NCI-H446 treated with DMSO at 0.1 percent for 48 hours (cell line): ENCODE measurements at regions not wholly inside any gene's neighbourhood (a gene's known extent, or its start where the extent isn't known, plus 50 kb on each side); places are given as distances from the start of the nearest gene placed in this dataset.

Experiments used
- DNase-seq: peaks from one replicate; lab custom pipeline; 2025; lab: John Stamatoyannopoulos, UW

DNA sequence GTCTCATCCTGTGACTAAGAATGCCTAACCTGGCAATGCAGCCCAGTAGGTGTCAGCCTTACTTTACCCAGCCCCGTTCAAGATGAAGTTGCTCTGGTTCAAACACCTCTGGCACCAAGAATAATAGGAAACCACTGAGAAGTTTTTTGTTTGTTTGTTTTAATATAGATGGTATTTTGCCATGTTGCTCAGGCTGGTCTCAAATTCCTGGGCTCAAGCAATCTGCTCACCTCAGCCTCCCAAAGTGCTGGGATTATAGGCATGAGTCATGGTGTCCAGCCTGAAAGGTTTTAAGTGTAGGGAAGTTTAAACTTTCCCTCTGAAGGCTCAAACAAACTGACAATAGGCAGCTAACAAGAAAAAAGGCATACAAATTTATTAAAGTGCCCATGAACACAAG, 51.2 kb upstream of the ABCC4 start:
- DNase-seq, result no peak

DNA sequence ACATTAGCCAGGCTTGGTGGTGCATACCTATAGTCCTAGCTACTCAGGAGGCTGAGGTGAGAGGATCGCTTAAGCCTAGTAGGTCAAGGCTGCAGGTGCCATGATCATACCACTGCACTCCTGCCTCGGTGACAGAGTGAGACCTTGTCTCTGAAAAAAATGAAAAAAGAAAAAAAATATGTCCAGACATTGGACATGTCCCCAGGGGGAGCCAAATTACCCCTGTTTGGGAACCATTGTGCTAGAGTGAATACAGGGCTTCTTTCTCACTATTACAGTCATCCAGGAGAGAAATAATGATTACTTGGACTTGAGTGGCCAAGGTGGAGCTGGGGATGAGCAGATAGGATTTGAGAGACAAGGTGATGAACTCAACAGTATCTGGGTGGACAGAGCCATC, 52.9 kb upstream of the ABCC4 start:
- DNase-seq, result no peak

DNA sequence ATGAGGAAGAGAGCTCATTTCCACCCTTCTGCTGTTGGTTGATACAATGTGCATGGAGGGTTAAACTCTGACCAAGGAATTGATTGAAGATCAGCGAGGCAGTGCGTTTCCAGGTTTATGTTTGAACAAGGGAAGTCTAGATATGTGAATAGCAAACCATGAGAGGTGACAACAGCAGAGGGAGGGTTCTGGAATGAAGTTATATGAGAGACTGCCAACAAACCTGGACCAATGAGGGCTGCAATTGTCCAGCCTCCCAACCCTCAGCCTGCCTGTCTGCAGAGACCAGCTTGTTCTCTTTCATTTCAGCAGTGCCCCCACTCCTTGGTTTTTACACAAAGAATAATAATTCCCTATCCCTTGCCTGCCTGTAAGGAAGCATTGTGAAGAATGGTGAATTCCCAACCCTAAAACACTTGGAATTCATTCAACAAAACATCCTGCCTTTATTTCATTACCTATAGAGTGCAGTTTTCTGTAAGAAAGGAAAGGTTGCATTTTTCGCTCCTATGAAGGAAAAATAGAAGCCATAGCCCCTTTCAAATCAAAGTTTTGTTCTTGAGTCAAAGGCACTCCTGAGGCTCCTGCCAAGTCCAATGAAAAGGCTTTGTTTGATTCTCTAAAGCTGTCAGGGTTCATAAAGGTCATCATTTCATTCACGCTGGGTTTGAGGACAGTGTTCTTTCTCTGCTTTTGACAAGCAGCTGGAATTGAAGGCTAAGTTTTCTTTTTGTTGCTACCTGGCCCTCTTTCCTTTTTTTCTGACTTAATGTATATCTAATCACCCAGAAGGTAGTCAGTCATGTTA, 53.6 kb upstream of the ABCC4 start:
- DNase-seq, result no peak

DNA sequence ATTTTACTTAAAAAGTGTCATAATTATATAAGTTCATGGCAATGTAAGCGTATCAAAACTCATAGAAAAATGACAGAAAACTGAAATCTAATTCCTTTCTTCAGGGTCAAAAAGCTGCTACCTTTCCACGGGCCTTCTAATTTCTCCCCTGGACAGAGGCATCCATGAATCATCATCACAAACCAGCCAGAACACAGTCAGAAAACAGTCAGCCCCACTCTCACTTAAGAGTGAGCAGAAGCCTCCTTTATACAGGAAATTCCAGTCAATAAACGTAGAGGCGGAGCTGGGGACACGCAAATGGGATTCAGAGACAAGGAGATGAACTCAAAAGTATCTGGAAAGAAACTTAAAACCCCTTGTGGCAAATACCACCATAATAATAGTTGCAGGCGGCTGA, 54.2 kb upstream of the ABCC4 start:
- no peak for DNase-seq

DNA sequence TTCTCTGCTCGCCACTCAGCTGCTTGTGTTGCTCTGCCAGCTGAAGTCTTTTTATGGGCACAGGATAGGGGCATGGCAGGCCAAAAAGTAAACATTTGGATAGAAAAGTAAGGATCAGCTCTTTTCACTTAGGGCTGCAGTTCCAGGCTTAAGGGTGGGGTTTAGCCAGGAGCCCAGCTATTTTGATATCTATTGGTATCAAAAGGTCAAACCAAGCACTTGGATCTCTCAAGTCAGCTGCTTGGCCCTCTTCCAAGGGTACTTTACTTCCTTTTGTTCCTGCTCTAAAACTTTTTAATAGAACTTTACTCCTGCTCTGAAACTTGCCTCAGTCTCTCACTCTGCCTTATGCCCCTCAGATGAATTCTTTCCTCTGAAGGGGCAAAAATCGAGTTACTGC, 55.7 kb upstream of the ABCC4 start:
- DNase-seq, result no peak

DNA sequence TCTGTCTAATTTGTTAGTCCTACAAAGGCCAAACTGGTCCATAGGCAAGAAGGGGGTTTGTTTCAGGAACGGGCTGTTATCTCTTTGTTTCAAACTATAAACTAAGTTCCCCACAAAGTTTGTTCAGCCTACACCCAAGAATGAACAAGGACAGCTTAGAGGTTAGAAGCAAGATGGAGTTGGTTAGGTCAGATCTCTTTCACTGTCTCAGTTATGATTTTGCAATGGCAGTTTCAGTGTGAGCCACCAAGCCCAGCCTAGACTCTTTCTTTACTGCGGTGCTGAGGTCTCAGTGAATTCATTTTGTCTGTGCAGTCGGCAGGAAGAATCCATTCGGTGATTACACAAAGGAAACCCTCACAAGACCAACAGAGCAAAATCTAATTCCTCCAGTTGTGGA, 56.6 kb upstream of the ABCC4 start:
- DNase-seq, result no peak

DNA sequence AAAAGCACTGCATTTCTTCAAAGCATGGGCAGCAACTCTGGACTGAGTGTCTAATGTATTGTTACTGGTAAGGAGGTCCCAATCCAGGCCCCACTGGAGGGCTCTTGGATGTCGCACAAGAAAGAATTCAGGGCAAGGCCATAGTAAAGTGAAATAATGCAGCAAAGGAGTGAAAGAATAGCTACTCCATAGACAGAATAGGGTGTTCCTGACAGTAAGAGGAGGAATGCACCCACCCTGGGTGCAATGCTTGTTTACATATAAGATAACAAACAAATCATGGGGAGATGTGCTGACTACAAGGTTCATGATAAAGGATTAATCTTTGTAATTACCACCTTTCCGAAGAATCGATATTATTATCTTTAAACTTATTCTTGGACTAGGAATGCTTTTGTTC, 58.8 kb upstream of the ABCC4 start:
- DNase-seq, result no peak

DNA sequence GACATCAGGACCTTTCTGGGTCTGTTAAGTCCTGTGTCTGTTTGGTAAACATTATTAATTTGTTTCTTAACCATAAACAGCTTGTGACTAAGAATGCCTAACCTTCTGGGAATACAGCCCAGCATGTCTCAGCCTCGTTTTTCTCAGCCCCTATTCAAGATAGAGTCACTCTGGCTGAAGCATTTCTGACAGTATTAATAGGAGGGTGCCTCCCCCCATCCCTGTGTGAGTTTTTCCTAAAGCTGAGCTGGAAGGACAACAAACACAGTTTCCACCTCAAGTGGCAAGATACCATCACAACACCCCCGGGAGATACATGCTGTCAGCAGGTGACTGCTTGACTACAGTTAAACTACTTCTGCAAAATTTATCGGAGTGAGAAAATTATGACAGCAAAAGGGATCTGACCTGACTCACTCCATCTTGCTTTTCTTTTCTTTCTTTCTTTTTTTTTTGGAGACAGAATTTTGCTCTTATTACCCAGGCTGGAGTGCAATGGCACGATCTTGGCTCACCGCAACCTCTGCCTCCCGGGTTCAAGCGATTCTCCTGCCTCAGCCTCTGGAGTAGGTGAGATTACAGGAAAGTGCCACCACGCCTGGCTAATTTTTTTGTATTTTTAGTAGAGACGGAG, 59.3 kb upstream of the ABCC4 start:
- DNase-seq, result no peak

DNA sequence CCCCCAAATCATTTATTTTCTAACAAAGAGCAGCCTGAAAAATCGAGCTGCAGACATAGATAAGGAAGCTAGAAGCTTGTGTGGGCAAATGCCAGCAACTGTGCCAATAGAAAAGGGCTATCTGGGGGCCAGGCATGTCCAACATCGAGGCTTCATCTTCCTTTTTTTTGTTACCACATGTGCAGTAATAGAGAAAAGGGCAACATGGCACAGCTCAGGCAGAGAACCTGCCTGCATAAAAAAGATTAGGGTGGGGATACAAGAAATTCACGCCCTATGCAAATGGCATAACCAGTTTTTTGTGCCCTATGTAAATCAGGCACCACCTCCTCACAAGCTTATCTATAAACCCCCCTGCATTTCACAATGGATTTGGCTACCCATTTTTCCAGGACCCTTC, 60.4 kb upstream of the ABCC4 start:
- DNase-seq, result no peak

DNA sequence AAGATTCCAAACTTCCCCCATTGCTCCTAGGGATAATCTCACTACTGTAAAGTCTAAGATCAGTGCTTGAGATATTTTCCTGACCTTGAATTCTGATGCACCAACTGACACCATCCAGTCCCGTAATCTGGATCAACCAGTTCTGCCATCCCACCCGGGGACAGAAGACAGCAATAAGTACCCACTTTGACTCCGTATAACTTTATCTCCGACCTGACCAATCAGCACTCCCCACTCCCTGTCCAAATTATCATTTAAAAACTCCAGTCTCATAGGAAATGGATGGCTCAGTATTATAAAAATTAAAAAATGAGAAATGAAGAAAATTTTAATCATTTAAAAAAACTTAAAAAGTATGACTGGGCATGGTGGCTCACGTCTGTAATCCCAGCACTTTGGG, 61.4 kb upstream of the ABCC4 start:
- DNase-seq, result no peak

DNA sequence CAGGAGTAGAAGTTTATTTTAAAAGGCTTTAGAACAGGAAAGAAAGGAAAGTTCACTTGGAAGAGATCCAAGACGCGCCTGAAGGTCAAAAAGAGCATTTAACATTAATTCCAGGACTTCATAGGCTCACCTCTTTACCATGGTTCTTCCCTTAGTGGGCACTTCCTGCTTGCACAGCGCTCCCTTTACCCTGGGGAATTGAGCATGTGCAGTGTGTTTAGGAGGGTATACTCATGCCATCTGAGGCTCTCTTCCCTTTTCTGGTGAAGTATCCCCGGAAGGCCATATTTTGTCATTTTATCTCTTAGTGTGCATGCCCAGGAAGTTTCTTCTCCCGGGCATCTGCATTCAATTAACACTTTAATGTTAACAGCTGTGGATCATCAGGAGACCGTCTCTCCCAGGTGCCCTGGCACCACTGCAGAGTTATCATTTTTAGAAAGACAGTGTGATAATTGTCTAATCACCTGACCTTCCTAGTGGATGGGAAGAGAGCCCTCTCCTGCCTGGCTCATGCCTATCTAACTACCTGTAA, 66.1 kb upstream of the ABCC4 start:
- no peak for DNase-seq

DNA sequence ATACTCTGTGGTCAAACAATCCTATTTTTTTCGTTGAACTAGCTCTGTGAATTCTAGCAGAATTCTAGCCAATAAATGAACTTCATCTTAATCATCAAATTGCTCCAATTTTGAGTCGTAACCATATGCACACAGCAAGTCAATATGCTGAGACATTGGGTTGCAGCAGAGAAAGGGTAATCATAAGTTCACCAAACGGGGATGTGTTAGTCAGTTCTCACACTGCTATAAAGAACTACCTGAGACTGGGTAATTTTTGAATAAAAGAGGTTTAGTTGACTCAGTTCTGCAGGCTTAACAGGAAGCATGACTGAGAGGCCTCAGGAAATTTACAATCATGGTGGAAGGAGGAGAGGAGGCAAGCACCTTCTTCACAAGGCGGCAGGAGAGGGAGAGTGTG, 67.7 kb upstream of the ABCC4 start:
- DNase-seq, result no peak

DNA sequence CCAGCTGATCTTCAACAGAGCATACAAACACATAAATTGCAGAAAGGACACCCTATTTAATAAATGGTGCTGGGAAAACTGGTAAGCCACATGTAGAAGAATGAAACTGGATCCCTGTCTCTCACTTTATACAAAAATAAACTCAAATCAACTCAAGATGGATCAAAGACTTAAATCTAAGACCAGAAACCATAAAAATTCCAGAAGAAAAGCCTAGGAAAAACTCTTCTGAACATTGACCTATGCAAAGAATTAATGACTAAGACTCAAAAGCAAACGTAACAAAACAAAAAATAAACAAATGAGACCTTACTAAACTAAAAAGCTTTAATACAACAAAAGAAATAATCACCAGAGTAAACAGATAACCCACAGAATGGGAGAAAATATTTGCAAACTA, 74.5 kb upstream of the ABCC4 start:
- DNase-seq, result no peak

DNA sequence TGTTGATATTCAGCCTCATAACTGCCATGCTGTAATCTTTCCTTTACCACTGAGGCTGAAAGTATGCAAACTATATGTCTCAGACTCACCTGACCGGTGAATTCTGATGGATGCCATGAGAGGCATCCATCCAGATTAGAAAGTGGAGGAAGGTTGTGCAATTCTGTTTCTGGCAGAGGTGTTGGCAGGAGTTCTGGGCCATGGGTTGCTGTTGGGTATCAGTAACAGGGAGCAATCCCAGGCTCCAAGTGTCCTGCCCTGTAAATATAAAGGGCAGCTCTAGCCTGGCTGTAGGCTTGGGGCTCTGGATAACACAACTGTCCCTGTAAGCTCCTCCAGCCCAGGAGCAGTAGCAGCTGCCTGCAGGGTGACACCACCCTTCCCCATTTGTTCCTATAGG, 77.4 kb upstream of the ABCC4 start:
- DNase-seq, result no peak

DNA sequence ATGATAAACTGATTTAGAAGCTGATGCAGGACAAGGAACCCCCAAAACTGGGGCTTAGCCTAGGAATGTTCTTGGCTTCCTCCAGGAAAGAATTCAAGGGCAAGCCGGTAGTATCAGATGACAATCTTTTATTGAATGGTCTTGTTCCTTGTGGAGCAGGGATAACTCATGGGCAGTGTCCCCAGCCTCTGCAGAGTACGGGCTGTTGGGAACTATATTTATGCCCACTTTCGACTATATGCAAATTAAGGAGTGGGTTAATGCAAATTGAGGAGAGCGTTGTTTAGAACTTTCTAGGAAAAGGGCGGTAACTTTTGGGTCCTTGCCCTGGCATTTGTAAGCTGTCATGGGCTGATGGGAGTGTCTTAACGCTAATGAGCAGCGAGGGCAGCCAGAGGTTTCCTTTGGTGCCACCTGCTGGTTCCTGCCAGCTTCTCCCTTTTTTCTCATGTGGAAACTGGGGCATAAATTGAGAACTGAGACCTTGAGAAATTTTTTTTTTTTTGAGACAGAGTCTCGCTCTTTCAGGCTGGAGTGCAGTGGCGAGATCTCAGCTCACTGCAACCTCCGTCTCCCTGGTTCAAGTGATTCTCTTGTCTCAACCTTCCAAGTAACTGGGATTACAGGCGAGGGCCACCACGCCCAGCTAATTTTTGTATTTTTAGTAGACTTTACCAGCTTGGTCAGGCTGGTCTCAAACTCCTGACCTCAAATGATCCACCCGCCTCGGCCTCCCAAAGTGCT, 79.4 kb upstream of the ABCC4 start:
- DNase-seq, result no peak

DNA sequence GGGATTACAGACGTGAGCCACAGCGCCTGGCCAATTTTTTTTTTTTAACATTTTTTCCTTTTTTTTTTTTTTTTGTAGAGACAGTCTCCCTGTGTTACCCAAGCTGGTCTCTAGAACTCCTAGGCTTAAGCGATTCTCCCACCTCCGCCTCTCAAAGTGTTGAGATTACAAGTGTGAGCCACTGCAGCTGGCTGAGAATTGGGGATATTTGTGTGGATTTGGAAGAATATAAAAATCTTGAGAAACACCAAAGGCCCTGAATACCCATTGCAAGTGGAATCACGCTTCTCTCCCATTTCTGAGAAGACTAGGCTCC, 79.9 kb upstream of the ABCC4 start:
- no peak for DNase-seq

DNA sequence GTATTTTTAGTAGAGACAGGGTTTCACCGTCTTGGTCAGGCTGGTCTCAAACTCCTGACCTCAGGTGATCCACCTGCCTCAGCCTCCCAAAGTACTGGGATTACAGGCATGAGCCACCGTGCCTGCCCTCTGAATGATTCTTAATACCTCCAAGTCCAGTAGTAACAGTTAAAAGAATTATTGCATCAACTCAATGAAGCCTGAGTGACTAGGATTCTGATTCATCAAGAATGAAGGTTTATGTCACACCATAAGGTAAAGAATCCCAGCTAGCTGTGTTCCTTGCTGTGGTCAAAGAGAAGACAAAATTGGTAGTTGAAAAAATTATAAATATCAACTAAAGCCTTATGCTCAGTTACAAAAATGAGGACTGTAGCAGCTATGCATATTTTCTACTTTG, 81.2 kb upstream of the ABCC4 start:
- no peak for DNase-seq

DNA sequence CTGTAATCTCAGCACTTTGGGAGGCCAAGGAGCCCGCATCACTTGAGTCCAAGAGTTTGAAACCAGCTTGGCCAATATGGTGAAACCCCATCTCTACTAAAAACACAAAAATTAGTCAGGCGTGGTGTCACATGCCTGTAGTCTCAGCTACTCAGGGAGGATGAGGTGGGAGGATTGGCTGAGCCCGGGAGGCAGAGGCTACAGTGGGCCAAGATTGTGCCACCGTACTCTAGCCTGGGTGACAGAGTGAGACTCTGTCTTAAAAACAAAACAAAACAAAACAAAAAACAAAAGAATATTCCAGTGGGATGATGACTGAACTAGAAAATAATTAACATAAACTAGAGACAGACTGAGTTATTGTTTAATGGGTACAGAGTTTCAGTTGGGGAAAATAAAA, 81.7 kb upstream of the ABCC4 start:
- DNase-seq, result no peak

DNA sequence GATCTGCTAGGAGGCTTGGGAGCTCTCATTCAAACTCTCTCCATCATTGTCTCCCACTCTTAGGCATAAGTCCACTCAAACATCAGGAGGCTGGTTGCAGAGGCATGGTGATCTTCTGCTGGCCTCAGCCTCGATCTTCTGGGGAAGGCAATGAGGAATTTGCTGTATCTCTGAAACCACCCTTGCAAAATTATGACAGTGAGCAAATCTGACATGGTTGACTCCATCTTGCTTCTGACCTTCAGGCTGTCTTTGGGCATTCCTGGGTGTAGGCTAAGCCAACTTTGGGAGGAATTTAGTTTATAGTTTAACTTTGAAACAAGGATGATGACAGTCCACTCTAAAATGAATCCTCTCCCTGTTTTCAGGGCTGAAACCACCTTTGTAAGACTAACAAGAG, 84.1 kb upstream of the ABCC4 start:
- no peak for DNase-seq

DNA sequence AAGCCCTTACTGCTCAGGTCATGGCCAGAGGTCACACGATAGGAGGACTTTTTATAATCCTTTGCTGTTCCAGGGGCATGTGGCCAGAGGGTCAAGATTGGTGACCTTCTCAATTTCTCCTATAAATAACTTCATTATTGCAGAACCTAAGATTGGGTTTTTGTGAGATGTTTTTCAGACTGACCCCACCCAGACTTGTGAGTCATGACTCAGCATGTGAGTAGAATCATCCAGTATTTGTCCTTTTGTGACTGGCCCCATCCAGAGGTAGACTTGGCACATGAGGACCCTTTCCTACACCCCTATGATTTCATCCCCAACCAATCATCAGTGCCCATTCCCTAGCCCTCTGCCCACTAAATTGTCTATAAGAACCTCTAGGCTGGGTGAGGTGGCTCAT, 84.5 kb upstream of the ABCC4 start:
- no peak for DNase-seq

DNA sequence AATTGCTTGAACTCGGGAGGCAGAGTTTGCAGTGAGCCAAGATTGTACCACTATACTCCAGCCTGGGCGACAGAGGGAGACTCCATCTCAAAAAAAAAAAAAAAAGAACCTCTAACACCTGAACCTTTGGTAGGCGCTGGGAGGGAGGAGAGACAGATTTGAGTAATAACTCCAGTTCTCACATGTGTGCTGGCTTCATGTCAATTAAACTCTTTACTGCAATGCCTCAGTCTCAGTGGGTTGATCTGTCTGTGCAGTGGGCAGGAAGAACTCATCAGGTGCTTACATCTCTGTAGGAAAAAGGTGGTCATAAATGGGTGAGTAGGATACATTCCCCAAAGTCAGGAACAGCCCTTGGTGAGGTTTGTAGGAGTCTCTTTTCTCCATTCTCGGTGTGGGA, 85.1 kb upstream of the ABCC4 start:
- no peak for DNase-seq

DNA sequence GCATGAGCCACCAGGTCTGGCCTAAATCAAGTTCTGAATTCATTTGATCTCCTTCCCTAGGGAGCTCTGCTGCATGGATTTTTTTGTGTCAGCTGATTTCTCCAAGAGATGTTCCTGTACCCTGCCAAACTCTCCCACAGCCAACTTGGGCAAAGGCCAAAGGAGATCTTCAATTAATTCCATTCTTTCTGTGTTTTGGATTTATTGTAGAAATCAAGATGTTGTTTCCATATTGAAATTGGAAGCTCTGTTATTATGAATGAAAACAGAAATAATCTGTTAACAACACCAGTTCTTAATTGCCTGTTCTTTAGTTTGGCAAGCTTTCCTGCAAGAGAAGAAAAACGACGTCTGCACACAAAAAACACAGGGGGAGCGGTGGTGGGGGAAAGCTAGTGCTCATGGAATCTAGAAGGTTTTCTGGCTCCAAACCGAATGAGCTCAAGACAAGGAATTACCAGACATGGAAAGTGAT, 86.5 kb upstream of the ABCC4 start:
- DNase-seq, result peak; percentile 12

DNA sequence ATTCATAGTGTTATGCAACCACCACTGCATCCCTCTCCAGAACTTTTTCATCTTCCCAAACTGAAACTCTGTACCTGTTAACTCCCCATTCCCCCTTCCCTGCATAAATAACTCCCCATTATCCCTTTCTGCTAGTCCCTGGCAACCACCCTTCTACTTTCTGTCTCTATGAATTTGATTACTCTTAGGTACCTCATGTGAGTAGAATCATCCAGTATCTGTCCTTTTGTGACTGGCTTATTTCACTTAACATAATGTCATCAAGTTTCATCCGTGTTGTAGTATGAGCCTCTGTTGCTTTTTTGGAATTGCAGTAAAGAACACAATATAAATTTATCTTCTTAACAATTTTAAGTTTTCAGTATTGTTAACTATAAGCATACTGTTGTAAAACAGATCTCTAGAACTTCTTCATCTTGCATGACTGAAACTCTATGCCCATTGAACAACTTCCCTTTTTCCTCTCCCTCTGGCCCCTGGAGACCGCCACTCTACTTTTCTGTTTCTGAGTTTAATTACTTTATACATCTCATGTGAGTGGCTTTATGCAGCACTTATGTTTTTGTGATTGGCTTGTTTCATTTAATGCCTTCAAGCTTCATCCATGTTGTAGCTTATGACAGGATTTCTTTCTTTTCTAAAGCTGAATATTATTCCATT, 87.3 kb upstream of the ABCC4 start:
- DNase-seq, result no peak
